ENCODE measurements at regions not wholly inside any gene's neighbourhood (a gene's known extent, or its start where the extent isn't known, plus 50 kb on each side); places are given as distances from the start of the nearest gene placed in this dataset.

DNA sequence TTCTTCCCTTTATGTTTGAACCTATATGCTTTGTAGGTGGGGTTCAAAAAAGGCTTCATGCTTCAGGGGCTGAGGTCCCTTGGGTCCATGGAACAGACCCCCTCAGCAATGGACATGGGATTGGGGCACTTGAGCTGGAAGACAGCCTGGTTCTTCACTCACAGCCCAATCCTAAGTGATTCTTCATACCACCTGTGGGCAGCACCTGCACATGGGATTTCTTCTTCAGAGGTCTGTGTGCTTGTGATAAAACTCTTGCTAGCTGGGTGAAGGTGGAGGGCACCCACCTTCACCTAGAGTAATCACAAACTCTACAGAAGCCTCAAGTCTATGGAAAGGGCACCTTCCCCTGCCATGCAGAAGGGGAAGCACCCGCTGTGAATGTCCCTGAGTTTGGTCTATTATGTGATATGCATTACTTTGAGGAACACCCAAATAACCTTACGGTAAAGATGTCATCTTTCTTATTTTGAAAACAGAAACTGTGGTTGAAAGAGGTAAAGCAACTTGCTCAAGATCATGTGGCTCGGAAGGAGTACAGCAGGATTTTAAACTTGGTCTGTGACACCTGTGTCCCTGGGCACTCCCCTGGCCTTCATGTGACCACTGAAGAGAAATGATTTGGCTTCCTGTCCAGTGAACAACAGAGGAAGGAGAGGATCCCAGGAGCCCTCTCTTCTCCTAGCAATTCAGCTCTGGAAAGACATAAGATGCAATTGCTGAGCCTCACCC is 469.5 kb upstream of the ZMIZ1 start:
- TF ChIP-seq CEBPB (IDR thresholded peaks at IDR 0.05) (no peak), RAD21 (IDR thresholded peaks at IDR 0.05; ENCODE audit: low read depth) (peak; percentile 55)

DNA sequence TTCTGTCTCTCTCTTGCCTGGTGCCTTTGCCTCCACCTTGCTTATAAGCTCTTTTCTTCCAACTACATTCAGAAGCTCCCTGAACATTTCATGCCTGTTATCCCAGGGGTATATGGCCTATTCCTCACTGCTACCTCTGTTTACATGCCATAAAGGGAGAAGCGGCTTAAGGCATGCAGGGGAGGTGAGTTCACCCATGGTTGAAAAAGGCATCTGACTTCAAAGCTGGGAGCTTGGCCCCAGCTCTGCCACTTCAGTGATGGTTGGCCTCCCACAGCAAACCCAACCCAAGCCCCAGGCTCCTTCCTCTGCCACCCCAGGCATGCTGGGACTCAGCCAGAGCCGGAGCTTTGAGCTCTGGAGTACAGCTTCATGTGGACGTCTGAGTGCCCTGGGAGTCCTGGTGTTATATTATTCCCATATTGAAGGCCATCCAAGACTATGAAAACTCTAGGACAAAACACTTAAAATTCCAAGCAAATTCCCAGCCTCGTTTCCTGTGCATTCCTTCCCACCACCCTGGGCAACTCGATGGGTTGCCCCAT is 468.6 kb upstream of the ZMIZ1 start:
- no peak for TF ChIP-seq NFIC (IDR thresholded peaks at IDR 0.05)
- no peak for TF ChIP-seq MAX (IDR thresholded peaks at IDR 0.05)
- TF ChIP-seq TAF1 (IDR thresholded peaks at IDR 0.05; ENCODE audit: low read depth) = no peak
- TF ChIP-seq TEAD4 (IDR thresholded peaks at IDR 0.05) = no peak
- no peak for TF ChIP-seq ZBTB7A (IDR thresholded peaks at IDR 0.05; ENCODE audit: low read depth)

- no peak for TF ChIP-seq YY1 (IDR thresholded peaks at IDR 0.05; ENCODE audit: low read depth)
- no peak for TF ChIP-seq EP300 (IDR thresholded peaks at IDR 0.05; ENCODE audit: borderline replicate concordance)
- no peak for TF ChIP-seq CREB1 (IDR thresholded peaks at IDR 0.05; ENCODE audit: low read depth)
- TF ChIP-seq TCF12 (IDR thresholded peaks at IDR 0.05; ENCODE audit: low read depth) = no peak
Measured at GRCh38 chr10:78600740-78601139, 468.0 kb upstream of the ZMIZ1 start.

DNA sequence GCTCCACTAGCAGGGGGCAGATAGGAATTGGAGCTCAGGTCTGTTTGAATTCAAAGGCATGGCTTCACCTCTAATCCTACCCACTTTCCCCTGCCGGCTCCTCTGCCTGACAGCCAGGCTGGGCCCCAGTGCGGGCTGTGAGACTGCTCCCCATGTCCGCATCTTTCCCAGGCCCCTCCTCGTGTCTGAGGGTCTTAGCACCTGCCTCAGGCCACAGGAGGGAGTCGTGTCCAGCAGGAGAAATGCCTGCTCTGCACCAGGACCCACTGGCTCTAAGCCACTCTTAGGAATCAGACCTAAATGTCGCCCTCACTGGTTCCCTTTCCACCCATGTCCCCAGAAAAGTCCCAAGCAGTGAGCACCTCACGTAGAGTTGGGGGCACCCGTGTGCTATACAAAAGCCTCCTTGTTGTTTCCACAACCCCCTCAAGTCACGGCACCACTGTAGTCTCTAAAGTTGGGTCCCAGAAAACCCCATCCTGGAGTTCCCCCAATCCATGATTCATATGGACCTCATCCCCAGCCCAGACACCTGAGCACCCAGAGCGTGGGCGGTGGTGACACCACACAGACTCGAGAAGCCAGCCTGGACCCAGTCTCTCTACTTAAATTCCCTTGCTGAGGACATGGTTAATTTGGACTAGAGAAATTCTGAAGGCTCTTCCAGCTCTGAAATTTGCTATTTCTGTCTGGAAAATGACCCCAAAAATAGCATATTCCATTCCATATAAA is 466.4 kb upstream of the ZMIZ1 start:
- no peak for TF ChIP-seq TAF1 (IDR thresholded peaks at IDR 0.05; ENCODE audit: low read depth)
- TF ChIP-seq RAD21 (IDR thresholded peaks at IDR 0.05; ENCODE audit: low read depth) = no peak
- TF ChIP-seq EP300 (IDR thresholded peaks at IDR 0.05; ENCODE audit: borderline replicate concordance) = no peak
- TF ChIP-seq YY1 (IDR thresholded peaks at IDR 0.05; ENCODE audit: low read depth) = no peak
- TF ChIP-seq CEBPB (IDR thresholded peaks at IDR 0.05) = no peak
- no peak for TF ChIP-seq ZBTB7A (IDR thresholded peaks at IDR 0.05; ENCODE audit: low read depth)
- no peak for TF ChIP-seq FOXM1 (IDR thresholded peaks at IDR 0.05; ENCODE audit: borderline replicate concordance, low read depth)
- TF ChIP-seq, protein P1, sequence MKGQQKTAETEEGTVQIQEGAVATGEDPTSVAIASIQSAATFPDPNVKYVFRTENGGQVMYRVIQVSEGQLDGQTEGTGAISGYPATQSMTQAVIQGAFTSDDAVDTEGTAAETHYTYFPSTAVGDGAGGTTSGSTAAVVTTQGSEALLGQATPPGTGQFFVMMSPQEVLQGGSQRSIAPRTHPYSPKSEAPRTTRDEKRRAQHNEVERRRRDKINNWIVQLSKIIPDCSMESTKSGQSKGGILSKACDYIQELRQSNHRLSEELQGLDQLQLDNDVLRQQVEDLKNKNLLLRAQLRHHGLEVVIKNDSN (IDR thresholded peaks at IDR 0.05) = no peak
- no peak for TF ChIP-seq TCF12 (IDR thresholded peaks at IDR 0.05; ENCODE audit: low read depth)
- no peak for TF ChIP-seq EGR1 (IDR thresholded peaks at IDR 0.05)
- no peak for TF ChIP-seq MAX (IDR thresholded peaks at IDR 0.05)
- TF ChIP-seq CREB1 (IDR thresholded peaks at IDR 0.05; ENCODE audit: low read depth) = no peak
- no peak for TF ChIP-seq TEAD4 (IDR thresholded peaks at IDR 0.05)
- TF ChIP-seq, protein P2, sequence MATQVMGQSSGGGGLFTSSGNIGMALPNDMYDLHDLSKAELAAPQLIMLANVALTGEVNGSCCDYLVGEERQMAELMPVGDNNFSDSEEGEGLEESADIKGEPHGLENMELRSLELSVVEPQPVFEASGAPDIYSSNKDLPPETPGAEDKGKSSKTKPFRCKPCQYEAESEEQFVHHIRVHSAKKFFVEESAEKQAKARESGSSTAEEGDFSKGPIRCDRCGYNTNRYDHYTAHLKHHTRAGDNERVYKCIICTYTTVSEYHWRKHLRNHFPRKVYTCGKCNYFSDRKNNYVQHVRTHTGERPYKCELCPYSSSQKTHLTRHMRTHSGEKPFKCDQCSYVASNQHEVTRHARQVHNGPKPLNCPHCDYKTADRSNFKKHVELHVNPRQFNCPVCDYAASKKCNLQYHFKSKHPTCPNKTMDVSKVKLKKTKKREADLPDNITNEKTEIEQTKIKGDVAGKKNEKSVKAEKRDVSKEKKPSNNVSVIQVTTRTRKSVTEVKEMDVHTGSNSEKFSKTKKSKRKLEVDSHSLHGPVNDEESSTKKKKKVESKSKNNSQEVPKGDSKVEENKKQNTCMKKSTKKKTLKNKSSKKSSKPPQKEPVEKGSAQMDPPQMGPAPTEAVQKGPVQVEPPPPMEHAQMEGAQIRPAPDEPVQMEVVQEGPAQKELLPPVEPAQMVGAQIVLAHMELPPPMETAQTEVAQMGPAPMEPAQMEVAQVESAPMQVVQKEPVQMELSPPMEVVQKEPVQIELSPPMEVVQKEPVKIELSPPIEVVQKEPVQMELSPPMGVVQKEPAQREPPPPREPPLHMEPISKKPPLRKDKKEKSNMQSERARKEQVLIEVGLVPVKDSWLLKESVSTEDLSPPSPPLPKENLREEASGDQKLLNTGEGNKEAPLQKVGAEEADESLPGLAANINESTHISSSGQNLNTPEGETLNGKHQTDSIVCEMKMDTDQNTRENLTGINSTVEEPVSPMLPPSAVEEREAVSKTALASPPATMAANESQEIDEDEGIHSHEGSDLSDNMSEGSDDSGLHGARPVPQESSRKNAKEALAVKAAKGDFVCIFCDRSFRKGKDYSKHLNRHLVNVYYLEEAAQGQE (IDR thresholded peaks at IDR 0.05; ENCODE audit: low read depth) = no peak
- TF ChIP-seq NFIC (IDR thresholded peaks at IDR 0.05) = no peak

GRCh38 chr10:78604286-78604685 is 464.5 kb upstream of the ZMIZ1 start:
- TF ChIP-seq YY1 (IDR thresholded peaks at IDR 0.05; ENCODE audit: low read depth) (no peak), CEBPB (IDR thresholded peaks at IDR 0.05) (no peak), EGR1 (IDR thresholded peaks at IDR 0.05) (no peak)

GRCh38 chr10:78604721-78605120 is 464.0 kb upstream of the ZMIZ1 start:
- TF ChIP-seq YY1 (IDR thresholded peaks at IDR 0.05; ENCODE audit: low read depth) = no peak
- TF ChIP-seq MAX (IDR thresholded peaks at IDR 0.05) = no peak
- no peak for TF ChIP-seq TCF12 (IDR thresholded peaks at IDR 0.05; ENCODE audit: low read depth)
- TF ChIP-seq CEBPB (IDR thresholded peaks at IDR 0.05) = no peak
- TF ChIP-seq, protein P1 (IDR thresholded peaks at IDR 0.05) = no peak
- no peak for TF ChIP-seq TEAD4 (IDR thresholded peaks at IDR 0.05)
- no peak for TF ChIP-seq EP300 (IDR thresholded peaks at IDR 0.05; ENCODE audit: borderline replicate concordance)
- TF ChIP-seq, protein P2 (IDR thresholded peaks at IDR 0.05; ENCODE audit: low read depth) = no peak

Data from Ishikawa (cell line).